GM12875 (cell line): ENCODE measurements at regions not wholly inside any gene's neighbourhood (a gene's known extent, or its start where the extent isn't known, plus 50 kb on each side); places are given as distances from the start of the nearest gene placed in this dataset.

Experiments used
- H3K4me3 ChIP-seq: one replicate; pipeline ENCODE4 v1.5.1; 2011; ENCODE audit warnings: low read depth, low read length, control low read depth
- CTCF ChIP-seq: IDR thresholded peaks from 2 replicates; pipeline ENCODE4 v1.5.1; 2011; ENCODE audit warnings: low read depth, mild to moderate bottlenecking, control low read depth, inconsistent platforms, low read length, moderate library complexity, borderline replicate concordance; ENCODE audit not compliant: insufficient read depth

- TF ChIP-seq CTCF: no peak
- H3K4me3 ChIP-seq: no peak overlapping the region
Observed at GRCh38 chr3:166362698-166363097, 525.5 kb upstream of the BCHE start.

- TF ChIP-seq CTCF: no peak
- H3K4me3 ChIP-seq: no peak overlapping the region
Observed at GRCh38 chr3:166360720-166361119, 523.5 kb upstream of the BCHE start.

- TF ChIP-seq CTCF: no peak
- no peak overlapping the region for H3K4me3 ChIP-seq
Observed at GRCh38 chr3:166351461-166351860, 514.2 kb upstream of the BCHE start.

- no peak overlapping the region for H3K4me3 ChIP-seq
- no peak for TF ChIP-seq CTCF
Observed at GRCh38 chr3:166340604-166341266, 503.5 kb upstream of the BCHE start.

GRCh38 chr3:166324401-166324800, 487.2 kb upstream of the BCHE start:
- TF ChIP-seq CTCF: no peak
- no peak overlapping the region for H3K4me3 ChIP-seq

- TF ChIP-seq CTCF: no peak
- H3K4me3 ChIP-seq: no peak overlapping the region
Observed at GRCh38 chr3:166322391-166322790, 485.2 kb upstream of the BCHE start.

- no peak overlapping the region for H3K4me3 ChIP-seq
- TF ChIP-seq CTCF: no peak
Observed at GRCh38 chr3:166307756-166308350, 470.6 kb upstream of the BCHE start.
